GM23338 (cell line): ENCODE measurements at regions not wholly inside any gene's neighbourhood (a gene's known extent, or its start where the extent isn't known, plus 50 kb on each side); places are given as distances from the start of the nearest gene placed in this dataset.

Source experiments
- ATAC-seq: fragments of 200-7000 bp; cut with Tn5 transposase; 3 replicates; pipeline ENCODE4 v1.9.1; 2020
- DNase-seq: peaks from one replicate; pipeline ENCODE4 v3.0.0-alpha.2; 2015; ENCODE audit warnings: low spot score
- H2AFZ ChIP-seq: fragments of 200-600 bp; sonication (generic); 2 replicates; pipeline ENCODE4 v1.8.0; 2016; ENCODE audit warnings: antibody characterized with exemption, mild to moderate bottlenecking, moderate library complexity
- H3F3A ChIP-seq: fragments of 200-600 bp; sonication (generic); replicated peaks from 2 replicates; pipeline ENCODE4 v1.8.0; 2017; ENCODE audit warnings: antibody characterized with exemption, mixed run types, low read depth
- H3K27ac ChIP-seq: fragments of 200-600 bp; sonication (generic); 2 replicates; pipeline ENCODE4 v1.6.1; 2016; ENCODE audit warnings: low read depth
- H3K27me3 ChIP-seq: fragments of 200-600 bp; sonication (generic); 2 replicates; pipeline ENCODE4 v1.8.0; 2016; ENCODE audit warnings: mild to moderate bottlenecking, mixed run types, moderate library complexity; ENCODE audit not compliant: insufficient read depth
- H3K36me3 ChIP-seq: fragments of 200-600 bp; sonication (generic); 2 replicates; pipeline ENCODE4 v1.8.0; 2016; ENCODE audit warnings: mild to moderate bottlenecking; ENCODE audit not compliant: insufficient read depth
- H3K4me1 ChIP-seq: fragments of 200-600 bp; sonication (generic); 2 replicates; pipeline ENCODE4 v1.8.0; 2016; ENCODE audit warnings: mild to moderate bottlenecking, moderate library complexity; ENCODE audit not compliant: insufficient read depth
- H3K4me2 ChIP-seq: fragments of 200-600 bp; sonication (generic); 2 replicates; pipeline ENCODE4 v1.7.1; 2017; ENCODE audit warnings: mixed run types
- H3K4me3 ChIP-seq: fragments of 200-600 bp; sonication (generic); 2 replicates; pipeline ENCODE4 v1.6.1; 2016; ENCODE audit warnings: mixed run types
- H3K79me2 ChIP-seq: fragments of 200-600 bp; sonication (generic); replicated peaks from 2 replicates; pipeline ENCODE4 v1.8.0; 2017; ENCODE audit warnings: mild to moderate bottlenecking; ENCODE audit not compliant: insufficient read depth
- H3K9me2 ChIP-seq: fragments of 200-600 bp; sonication (generic); 2 replicates; pipeline ENCODE4 v1.8.0; 2017; ENCODE audit not compliant: insufficient read depth
- H4K20me1 ChIP-seq: fragments of 200-600 bp; sonication (generic); replicated peaks from 2 replicates; pipeline ENCODE4 v1.8.0; 2017; ENCODE audit warnings: mild to moderate bottlenecking; ENCODE audit not compliant: insufficient read depth
- H3K27ac Mint-ChIP-seq: 2 replicates; pipeline ENCODE4 v1.8.0; 2020; ENCODE audit warnings: inconsistent platforms, mild to moderate bottlenecking, moderate library complexity, mixed read lengths
- H3K27me3 Mint-ChIP-seq: 3 replicates; pipeline ENCODE4 v1.8.0; 2022; ENCODE audit warnings: low read depth, mild to moderate bottlenecking, moderate library complexity, mixed read lengths, inconsistent platforms; ENCODE audit not compliant: insufficient read depth, poor library complexity
- H3K36me3 Mint-ChIP-seq: 3 replicates; pipeline ENCODE4 v1.8.0; 2021; ENCODE audit warnings: low read depth, mild to moderate bottlenecking, inconsistent platforms, moderate library complexity, mixed read lengths
- H3K4me1 Mint-ChIP-seq: 3 replicates; pipeline ENCODE4 v1.8.0; 2020; ENCODE audit warnings: mild to moderate bottlenecking, inconsistent platforms, mixed read lengths
- H3K4me3 Mint-ChIP-seq: 3 replicates; pipeline ENCODE4 v1.8.0; 2021; ENCODE audit warnings: moderate library complexity, mild to moderate bottlenecking, inconsistent platforms, mixed read lengths
- H3K9me3 Mint-ChIP-seq: 3 replicates; pipeline ENCODE4 v1.8.0; 2020; ENCODE audit warnings: moderate library complexity, mild to moderate bottlenecking, inconsistent platforms, mixed read lengths
- CREB1 ChIP-seq: fragments of 250-450 bp; sonication (Bioruptor Pico); IDR thresholded peaks from 2 replicates; pipeline ENCODE4 v1.5.0; 2020; ENCODE audit warnings: low read depth, mild to moderate bottlenecking, moderate library complexity
- CTCF ChIP-seq, 2 experiments: fragments of 200-600 bp in 1 of 2; sonication (generic) in 1 of 2; conservative IDR thresholded peaks; 2 replicates each; pipeline versions ENCODE4 v1.5.1 to v1.6.1; 2016 to 2017; ENCODE audit warnings: antibody characterized with exemption in 2 of 2, low read depth in 2 of 2, mild to moderate bottlenecking in 2 of 2, moderate library complexity in 1 of 2
- ETS1 ChIP-seq: IDR thresholded peaks from 2 replicates; pipeline ENCODE4 v1.6.1; 2016; ENCODE audit warnings: antibody characterized with exemption
- EZH2 ChIP-seq: fragments of 200-600 bp; sonication (generic); IDR thresholded peaks from one replicate; pipeline ENCODE4 v1.8.0; 2017; ENCODE audit warnings: antibody characterized with exemption, mild to moderate bottlenecking, low read depth; ENCODE audit not compliant: unreplicated experiment
- EZH2phosphoT487 ChIP-seq: fragments of 200-600 bp; sonication (generic); IDR thresholded peaks from one replicate; pipeline ENCODE4 v1.8.1; 2018; ENCODE audit warnings: antibody characterized with exemption; ENCODE audit not compliant: unreplicated experiment
- JUNB ChIP-seq: IDR thresholded peaks from one replicate; pipeline ENCODE4 v1.6.1; 2016; ENCODE audit warnings: antibody characterized with exemption; ENCODE audit not compliant: unreplicated experiment
- NANOG ChIP-seq: IDR thresholded peaks from 2 replicates; pipeline ENCODE4 v1.6.1; 2016; ENCODE audit warnings: antibody characterized with exemption, borderline replicate concordance
- REST ChIP-seq: IDR thresholded peaks from one replicate; pipeline ENCODE4 v1.6.1; 2018; ENCODE audit warnings: antibody characterized with exemption; ENCODE audit not compliant: unreplicated experiment
- STAT1 ChIP-seq: IDR thresholded peaks from one replicate; pipeline ENCODE4 v1.6.1; 2016; ENCODE audit warnings: antibody characterized with exemption; ENCODE audit not compliant: unreplicated experiment
- ZNF114 ChIP-seq: fragments of 250-450 bp; sonication (Bioruptor Pico); IDR thresholded peaks from 2 replicates; pipeline ENCODE4 v1.5.0; 2020; ENCODE audit warnings: mild to moderate bottlenecking, moderate library complexity
- ZNF331 ChIP-seq: fragments of 250-450 bp; sonication (Bioruptor Pico); IDR thresholded peaks from 2 replicates; pipeline ENCODE4 v1.5.0; 2020; ENCODE audit warnings: low read depth, mild to moderate bottlenecking, moderate library complexity
- ZNF462 ChIP-seq: fragments of 250-450 bp; sonication (Bioruptor Pico); IDR thresholded peaks from 2 replicates; pipeline ENCODE4 v1.5.0; 2020; ENCODE audit warnings: mild to moderate bottlenecking, moderate library complexity

- Histone ChIP-seq H3K27ac (no peak overlapping the region), H3K79me2 (no peaks in the 10 kb centered on the region), H3K36me3 (no peaks in the 10 kb centered on the region), H3K9me2 (no peaks in the 10 kb centered on the region; the same call in 1 of the 2 replicates), H3F3A (no peaks in the 10 kb centered on the region), H3K27me3 (no peaks in the 10 kb centered on the region), H2AFZ (no peak overlapping the region), H3K4me1 (no peaks in the 10 kb centered on the region), H4K20me1 (no peaks in the 10 kb centered on the region), H3K4me3 (no peak overlapping the region), H3K4me2 (no peak overlapping the region)
- H3K27ac Mint-ChIP-seq, result no peak overlapping the region
- TF ChIP-seq CREB1 (CRISPR knock-in tag) (no peak), ETS1 (no peak), ZNF331 (CRISPR knock-in tag) (no peak), EZH2phosphoT487 (no peak), JUNB (no peak), STAT1 (no peak), ZNF114 (CRISPR knock-in tag) (no peak), EZH2 (no peak), CTCF (conservative IDR thresholded peaks at IDR 0.05; ENCODE audit: low read depth in 2 of 2) (no peak), REST (no peak), NANOG (no peak), ZNF462 (CRISPR knock-in tag) (no peak)
- H3K9me3 Mint-ChIP-seq, result peaks cover 4% of the 10 kb centered on the region; the same call in 2 of the 3 replicates
- ATAC-seq (no peak), DNase-seq (no peak)
- no peaks in the 10 kb centered on the region; the same call in 2 of the 3 replicates for H3K36me3 Mint-ChIP-seq
- H3K4me3 Mint-ChIP-seq, result no peak overlapping the region
- peaks cover 2% of the 10 kb centered on the region; the same call in 1 of the 3 replicates for H3K4me1 Mint-ChIP-seq
- no peaks in the 10 kb centered on the region for H3K27me3 Mint-ChIP-seq
Observed at GRCh38 chr4:54390670-54391069, 161.6 kb downstream of the PDGFRA start.
